Naive thymus-derived CD4-positive, alpha-beta T cell (primary cell): ENCODE measurements at regions not wholly inside any gene's neighbourhood (a gene's known extent, or its start where the extent isn't known, plus 50 kb on each side); places are given as distances from the start of the nearest gene placed in this dataset.

ENCODE experiments used
- ATAC-seq: fragments of 150-1000 bp; cut with Tn5 transposase; 2 replicates; pipeline ENCODE4 v1.10.0; 2021; ENCODE audit warnings: mild to moderate bottlenecking, moderate library complexity
- CTCF ChIA-PET: fragments of 350-600 bp; sonication (Branson Sonifier 250); formaldehyde crosslinking; loops from one replicate; lab custom pipeline; 2021; ENCODE audit warnings: antibody characterized with exemption; lab: Charles Lee
- POLR2A ChIA-PET: fragments of 350-600 bp; sonication (Branson Sonifier 250); formaldehyde crosslinking; loops from one replicate; lab custom pipeline; 2021; ENCODE audit warnings: antibody characterized with exemption, inconsistent platforms; lab: Charles Lee
- DNase-seq, 9 donors: peaks; one replicate each; pipeline versions ENCODE4 v3.0.0 to v3.0.0-alpha.2; 2020 to 2022; ENCODE audit warnings: mixed read lengths in 1 of 9
- H3K27ac ChIP-seq: one replicate; pipeline ENCODE4 v1.7.0; 2013; ENCODE audit warnings: mild to moderate bottlenecking, low read depth, low read length, moderate library complexity
- H3K27me3 ChIP-seq, 2 donors: one replicate each; pipeline ENCODE4 v1.7.0; 2013; ENCODE audit warnings: low read length in 2 of 2, mild to moderate bottlenecking in 2 of 2, moderate library complexity in 2 of 2; ENCODE audit not compliant: control insufficient read depth in 2 of 2, insufficient read depth in 2 of 2
- H3K36me3 ChIP-seq, 3 experiments: 1 replicate in 2 of 3; 2 replicates in 1 of 3; pipeline ENCODE4 v1.7.0; 2013; ENCODE audit warnings: low read length in 3 of 3, mild to moderate bottlenecking in 3 of 3, moderate library complexity in 1 of 3; ENCODE audit not compliant: insufficient read depth in 3 of 3, control insufficient read depth in 2 of 3
- H3K4me1 ChIP-seq, 2 donors: one replicate each; pipeline ENCODE4 v1.7.0; 2013; ENCODE audit warnings: low read length in 2 of 2, mild to moderate bottlenecking in 2 of 2, moderate library complexity in 1 of 2; ENCODE audit not compliant: control insufficient read depth in 2 of 2, insufficient read depth in 2 of 2
- H3K4me3 ChIP-seq: 2 replicates; pipeline ENCODE4 v1.7.0; 2013; ENCODE audit warnings: mild to moderate bottlenecking, low read length
- H3K9me3 ChIP-seq, 3 experiments: 1 replicate in 2 of 3; 2 replicates in 1 of 3; pipeline ENCODE4 v1.7.0; 2013; ENCODE audit warnings: low read length in 3 of 3; ENCODE audit not compliant: control insufficient read depth in 2 of 3
- H3K27ac Mint-ChIP-seq, 9 donors: one replicate each; pipeline ENCODE4 v1.8.0; 2020 to 2022; ENCODE audit warnings: mixed read lengths in 9 of 9, mild to moderate bottlenecking in 8 of 9, moderate library complexity in 5 of 9, inconsistent platforms in 2 of 9
- H3K27me3 Mint-ChIP-seq, 5 donors: one replicate each; pipeline ENCODE4 v1.8.0; 2021 to 2022; ENCODE audit warnings: mixed read lengths in 5 of 5, mild to moderate bottlenecking in 1 of 5
- H3K36me3 Mint-ChIP-seq, 5 donors: one replicate each; pipeline ENCODE4 v1.8.0; 2020 to 2022; ENCODE audit warnings: mixed read lengths in 5 of 5, mild to moderate bottlenecking in 3 of 5, inconsistent platforms in 1 of 5
- H3K4me1 Mint-ChIP-seq, 7 donors: one replicate each; pipeline ENCODE4 v1.8.0; 2020 to 2022; ENCODE audit warnings: mixed read lengths in 7 of 7, mild to moderate bottlenecking in 3 of 7, inconsistent platforms in 1 of 7
- H3K4me3 Mint-ChIP-seq, 10 donors: one replicate each; pipeline ENCODE4 v1.8.0; 2020 to 2022; ENCODE audit warnings: mild to moderate bottlenecking in 10 of 10, mixed read lengths in 10 of 10, moderate library complexity in 6 of 10, inconsistent platforms in 2 of 10
- H3K9me3 Mint-ChIP-seq, 11 donors: one replicate each; pipeline ENCODE4 v1.8.0; 2020 to 2022; ENCODE audit warnings: mixed read lengths in 11 of 11, mild to moderate bottlenecking in 4 of 11, inconsistent platforms in 1 of 11, moderate library complexity in 1 of 11
- intact Hi-C, 2 donors: fragments of 100-400 bp; cut with micrococcal nuclease; formaldehyde crosslinking; loops; one replicate each; pipeline ENCODE4 v1.15.1; 2023

DNA sequence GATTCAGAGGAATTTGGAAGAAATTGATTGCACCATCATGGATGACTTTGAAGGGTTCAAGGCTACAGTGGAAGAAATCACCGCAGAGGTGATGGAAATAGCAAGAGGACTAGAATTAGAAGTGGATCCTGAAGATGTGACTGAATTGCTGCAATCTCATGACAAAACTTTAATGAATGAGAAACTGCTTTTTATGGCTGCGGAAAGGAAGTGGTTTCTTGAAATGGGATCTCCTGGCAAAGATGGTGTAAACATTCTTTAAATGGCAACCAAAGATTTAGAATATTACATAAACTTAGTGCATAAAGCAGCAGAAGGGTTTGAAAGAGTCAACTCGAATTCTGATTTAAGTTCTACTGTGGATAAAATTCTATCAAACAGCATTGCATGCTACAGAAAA is 698.6 kb downstream of the PLA2G4A start:
- H3K27ac Mint-ChIP-seq, result no peak overlapping the region
- Histone ChIP-seq H3K27ac (no peak overlapping the region), H3K4me3 (no peak overlapping the region), H3K4me1 (no peaks in the 10 kb centered on the region), H3K9me3 (no peaks in the 10 kb centered on the region), H3K36me3 (no peaks in the 10 kb centered on the region), H3K27me3 (no peaks in the 10 kb centered on the region)
- H3K4me3 Mint-ChIP-seq, result no peak overlapping the region
- peaks cover 0 to 15% (median 2%) of the 10 kb centered on the region in 11 donors for H3K9me3 Mint-ChIP-seq
- CTCF ChIA-PET, result no interaction called here
- no peak for DNase-seq
- H3K27me3 Mint-ChIP-seq, result no peaks in the 10 kb centered on the region
- H3K36me3 Mint-ChIP-seq, result no peaks in the 10 kb centered on the region
- POLR2A ChIA-PET, result no interaction called here
- no peak for ATAC-seq
- no peaks in the 10 kb centered on the region for H3K4me1 Mint-ChIP-seq
- intact Hi-C loops, result no loop called here

DNA sequence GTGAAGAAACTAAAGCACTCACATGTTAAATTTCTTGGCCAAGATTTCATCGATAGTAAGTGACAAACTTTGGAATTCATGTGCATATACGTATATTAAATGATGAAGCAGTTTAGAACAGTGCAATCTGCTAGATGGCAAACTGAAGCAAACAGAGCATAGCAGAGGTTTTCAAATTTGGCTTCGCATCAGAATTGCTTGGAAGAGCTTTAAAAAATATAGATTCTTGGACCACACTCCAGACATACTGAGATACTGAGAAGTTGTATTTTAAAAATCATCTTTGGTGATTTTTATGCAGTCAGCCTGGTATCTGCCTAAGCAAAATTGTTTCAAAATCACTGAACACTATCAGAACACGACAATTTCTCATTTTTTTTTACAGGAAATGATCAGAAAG is 709.2 kb downstream of the PLA2G4A start:
- DNase-seq, result no peak
- Histone ChIP-seq H3K27me3 (no peaks in the 10 kb centered on the region), H3K4me1 (no peaks in the 10 kb centered on the region), H3K4me3 (no peak overlapping the region), H3K27ac (no peak overlapping the region), H3K9me3 (no peaks in the 10 kb centered on the region), H3K36me3 (no peaks in the 10 kb centered on the region)
- Mint-ChIP-seq H3K4me1 (no peaks in the 10 kb centered on the region), H3K9me3 (peaks cover 0 to 10% (median 5%) of the 10 kb centered on the region in 11 donors), H3K27me3 (no peaks in the 10 kb centered on the region), H3K4me3 (no peak overlapping the region), H3K36me3 (no peaks in the 10 kb centered on the region), H3K27ac (no peak overlapping the region)
- POLR2A ChIA-PET, result no interaction called here
- no peak for ATAC-seq
- CTCF ChIA-PET, result no interaction called here
- intact Hi-C loops, result no loop called here

- peaks cover 2 to 28% (median 11%) of the 10 kb centered on the region in 11 donors for H3K9me3 Mint-ChIP-seq
- no peak for ATAC-seq
- Histone ChIP-seq H3K4me3 (no peak overlapping the region), H3K27ac (no peak overlapping the region), H3K9me3 (no peaks in the 10 kb centered on the region), H3K4me1 (no peaks in the 10 kb centered on the region), H3K36me3 (no peaks in the 10 kb centered on the region), H3K27me3 (no peaks in the 10 kb centered on the region)
- ChIA-PET CTCF (no interaction called here), POLR2A (no interaction called here)
- H3K4me1 Mint-ChIP-seq, result no peaks in the 10 kb centered on the region
- H3K27me3 Mint-ChIP-seq, result peaks cover 0 to 4% (median 0%) of the 10 kb centered on the region in 5 donors
- DNase-seq, result no peak
- peaks cover 0 to 3% (median 0%) of the 10 kb centered on the region in 5 donors for H3K36me3 Mint-ChIP-seq
- intact Hi-C loops, result no loop called here
- H3K27ac Mint-ChIP-seq, result no peak overlapping the region
- H3K4me3 Mint-ChIP-seq, result no peak overlapping the region
Measured at GRCh38 chr1:187549540-187549939, 720.8 kb downstream of the PLA2G4A start.

DNA sequence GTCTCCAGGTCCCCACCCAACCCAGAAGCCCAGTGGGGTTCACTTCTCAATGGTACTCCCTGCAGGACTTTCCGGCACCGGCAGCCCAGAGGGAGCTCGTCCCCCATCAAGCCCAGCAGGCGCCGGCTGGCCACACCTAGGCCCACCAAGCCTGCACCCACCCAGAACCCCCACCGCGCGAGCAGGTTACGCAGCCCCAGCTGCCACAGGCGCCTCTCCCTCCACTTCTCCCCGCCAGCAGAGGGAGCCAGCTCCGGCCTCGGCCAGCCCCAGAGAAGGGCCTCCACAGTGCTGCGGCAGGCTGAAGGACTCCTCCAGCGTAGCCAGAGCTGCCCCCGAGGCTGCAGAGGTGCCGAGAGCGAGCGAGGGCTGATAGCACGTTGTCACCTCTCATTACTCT is 722.3 kb downstream of the PLA2G4A start:
- Histone ChIP-seq H3K9me3 (no peaks in the 10 kb centered on the region), H3K36me3 (no peaks in the 10 kb centered on the region), H3K27ac (no peak overlapping the region), H3K4me1 (no peaks in the 10 kb centered on the region), H3K27me3 (no peaks in the 10 kb centered on the region), H3K4me3 (no peak overlapping the region)
- ChIA-PET CTCF (no interaction called here), POLR2A (no interaction called here)
- Mint-ChIP-seq H3K27ac (no peak overlapping the region), H3K36me3 (peaks cover 0 to 3% (median 0%) of the 10 kb centered on the region in 5 donors), H3K4me3 (no peak overlapping the region), H3K4me1 (no peaks in the 10 kb centered on the region), H3K27me3 (peaks cover 0 to 4% (median 0%) of the 10 kb centered on the region in 5 donors), H3K9me3 (peaks cover 4 to 28% (median 11%) of the 10 kb centered on the region in 11 donors)
- ATAC-seq, result no peak
- DNase-seq, result no peak
- intact Hi-C loops, result no loop called here

- POLR2A ChIA-PET, result no interaction called here
- DNase-seq (no peak), ATAC-seq (no peak)
- H3K36me3 Mint-ChIP-seq, result peaks cover 0 to 4% (median 0%) of the 10 kb centered on the region in 5 donors
- no peak overlapping the region for H3K4me3 Mint-ChIP-seq
- no peak overlapping the region for H3K27ac Mint-ChIP-seq
- Histone ChIP-seq H3K4me1 (no peaks in the 10 kb centered on the region), H3K36me3 (no peaks in the 10 kb centered on the region), H3K27ac (no peak overlapping the region), H3K4me3 (no peak overlapping the region), H3K9me3 (no peaks in the 10 kb centered on the region), H3K27me3 (no peaks in the 10 kb centered on the region)
- intact Hi-C loops, result no loop called here
- no peaks in the 10 kb centered on the region for H3K27me3 Mint-ChIP-seq
- CTCF ChIA-PET, result no interaction called here
- no peaks in the 10 kb centered on the region for H3K4me1 Mint-ChIP-seq
- H3K9me3 Mint-ChIP-seq, result peaks cover 0 to 10% (median 2%) of the 10 kb centered on the region in 11 donors
Measured at GRCh38 chr1:187563191-187563590, 734.4 kb downstream of the PLA2G4A start.

- no peaks in the 10 kb centered on the region for H3K9me3 ChIP-seq
- ChIA-PET POLR2A (no interaction called here), CTCF (no interaction called here)
- Mint-ChIP-seq H3K4me3 (no peak overlapping the region), H3K27ac (no peak overlapping the region), H3K27me3 (no peaks in the 10 kb centered on the region), H3K36me3 (peaks cover 0 to 4% (median 0%) of the 10 kb centered on the region in 5 donors), H3K9me3 (peaks cover 0 to 8% (median 0%) of the 10 kb centered on the region in 11 donors), H3K4me1 (no peaks in the 10 kb centered on the region)
- no peaks in the 10 kb centered on the region for H3K4me1 ChIP-seq
- H3K27me3 ChIP-seq, result no peaks in the 10 kb centered on the region
- ATAC-seq, result no peak
- no peak overlapping the region for H3K27ac ChIP-seq
- H3K36me3 ChIP-seq, result no peaks in the 10 kb centered on the region
- DNase-seq, result no peak
- intact Hi-C loops, result no loop called here
- H3K4me3 ChIP-seq, result no peak overlapping the region
Measured at GRCh38 chr1:187566354-187566753, 737.6 kb downstream of the PLA2G4A start.

DNA sequence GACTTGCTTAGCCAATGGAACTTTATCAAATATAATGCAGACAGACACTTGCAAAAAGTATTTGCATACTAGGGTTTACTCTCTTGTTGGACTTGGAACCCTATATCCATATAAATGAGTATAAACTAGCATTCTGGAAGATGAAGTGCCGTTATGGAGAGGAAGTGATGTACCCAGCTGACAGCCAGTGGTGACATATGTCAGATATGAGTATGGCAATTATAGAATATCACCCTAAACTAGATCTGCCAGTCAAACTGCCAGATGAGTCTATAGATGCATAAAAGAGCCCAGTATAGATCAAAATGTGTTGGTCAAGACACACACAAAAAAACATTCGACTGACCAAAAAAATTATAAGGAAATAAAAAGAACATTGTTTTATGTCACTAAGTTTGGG is 739.3 kb downstream of the PLA2G4A start:
- H3K4me3 Mint-ChIP-seq, result no peak overlapping the region
- H3K9me3 Mint-ChIP-seq, result peaks cover 0 to 8% (median 0%) of the 10 kb centered on the region in 11 donors
- no peaks in the 10 kb centered on the region for H3K4me1 ChIP-seq
- intact Hi-C loops, result no loop called here
- no peaks in the 10 kb centered on the region for H3K27me3 Mint-ChIP-seq
- H3K4me1 Mint-ChIP-seq, result no peaks in the 10 kb centered on the region
- DNase-seq (no peak), ATAC-seq (no peak)
- no peaks in the 10 kb centered on the region for H3K36me3 ChIP-seq
- no peaks in the 10 kb centered on the region for H3K9me3 ChIP-seq
- H3K27ac ChIP-seq, result no peak overlapping the region
- ChIA-PET POLR2A (no interaction called here), CTCF (no interaction called here)
- H3K4me3 ChIP-seq, result no peak overlapping the region
- no peaks in the 10 kb centered on the region for H3K27me3 ChIP-seq
- no peak overlapping the region for H3K27ac Mint-ChIP-seq
- H3K36me3 Mint-ChIP-seq, result peaks cover 0 to 4% (median 0%) of the 10 kb centered on the region in 5 donors
